Panc1 (cell line): ENCODE measurements at regions not wholly inside any gene's neighbourhood (a gene's known extent, or its start where the extent isn't known, plus 50 kb on each side); places are given as distances from the start of the nearest gene placed in this dataset.

Source experiments
- CTCF ChIP-seq: fragments of 450-650 bp; IDR thresholded peaks from 2 replicates; pipeline ENCODE4 v1.5.1; 2017; ENCODE audit warnings: mild to moderate bottlenecking
- POLR2AphosphoS5 ChIP-seq: IDR thresholded peaks from 2 replicates; pipeline ENCODE4 v1.6.1; 2012; ENCODE audit warnings: mild to moderate bottlenecking, low read depth, low read length, moderate library complexity
- REST ChIP-seq, 2 experiments: IDR thresholded peaks; 2 replicates each; pipeline ENCODE4 v1.6.1; 2011 to 2012; ENCODE audit warnings: low read depth in 2 of 2, control low read depth in 1 of 2, low read length in 1 of 2, mild to moderate bottlenecking in 1 of 2, moderate library complexity in 1 of 2; ENCODE audit not compliant: insufficient read depth in 1 of 2

DNA sequence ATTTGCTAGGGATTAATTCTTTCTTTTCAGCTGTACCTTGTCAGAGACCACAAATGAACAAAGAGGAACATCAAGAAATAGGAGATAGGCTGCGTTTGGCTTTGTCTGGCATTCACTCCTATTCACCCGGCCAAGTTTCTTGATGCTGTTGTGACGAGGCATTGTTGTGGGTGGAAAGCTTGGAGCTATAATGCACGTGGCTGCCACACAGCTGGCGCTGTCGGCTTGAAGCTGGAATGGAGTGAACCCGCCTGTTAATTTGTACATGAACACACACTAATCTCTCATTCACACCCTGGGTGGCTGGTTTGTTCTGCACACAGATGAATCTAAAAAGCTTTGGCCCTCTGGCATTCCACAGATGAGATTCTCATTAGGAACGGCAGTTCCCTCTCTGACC, 274.9 kb upstream of the GYPC start:
- TF ChIP-seq CTCF (no peak), POLR2AphosphoS5 (no peak), REST (IDR thresholded peaks at IDR 0.05; ENCODE audit: insufficient read depth in 1 of 2, low read depth in 2 of 2, low read length in 1 of 2) (no peak)
